GM19438 (cell line): ENCODE measurements at regions not wholly inside any gene's neighbourhood (a gene's known extent, or its start where the extent isn't known, plus 50 kb on each side); places are given as distances from the start of the nearest gene placed in this dataset.

Experiments used
- ATAC-seq: cut with Tn5 transposase; IDR thresholded peaks from one replicate; pipeline ENCODE4 v1.9.1; 2021; ENCODE audit warnings: low read depth; ENCODE audit not compliant: unreplicated experiment

DNA sequence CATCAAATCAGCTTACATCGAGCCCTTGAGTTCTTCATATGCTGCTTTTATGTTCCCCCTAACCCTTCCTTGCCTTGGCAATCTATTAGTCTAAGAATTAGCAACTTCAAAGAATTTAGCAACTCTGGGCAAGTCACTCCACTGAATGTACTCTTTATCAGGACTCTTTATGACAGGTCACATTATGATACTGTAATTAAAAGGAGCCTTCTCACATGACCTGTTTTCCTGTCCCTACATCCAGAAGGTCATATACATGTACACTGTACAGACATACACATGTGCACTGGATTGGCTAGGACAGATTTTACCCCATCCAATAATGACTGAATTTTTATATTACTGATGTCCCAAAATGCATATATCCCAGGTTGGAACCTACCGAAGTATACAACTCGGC is 463.1 kb downstream of the SHQ1 start:
- no peak for ATAC-seq

DNA sequence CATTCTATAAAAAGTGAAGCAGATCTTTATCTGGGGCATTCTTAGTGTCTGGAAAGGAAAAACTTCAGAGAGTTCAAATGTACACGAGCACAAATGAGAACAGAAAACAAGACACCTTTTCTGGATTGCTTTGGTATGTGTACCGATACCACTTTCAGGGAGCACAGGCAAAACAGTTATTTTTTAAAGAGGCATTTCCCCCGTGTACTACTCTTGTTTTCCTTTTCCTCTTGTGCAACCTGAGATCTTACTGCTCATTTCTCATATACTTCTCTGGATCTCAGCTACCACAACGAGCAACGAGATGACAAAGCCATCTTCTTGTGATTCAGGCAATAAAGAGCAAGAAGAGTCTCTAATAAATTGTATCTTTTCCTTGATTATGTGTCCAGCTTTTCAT is 463.6 kb downstream of the SHQ1 start:
- ATAC-seq = no peak

DNA sequence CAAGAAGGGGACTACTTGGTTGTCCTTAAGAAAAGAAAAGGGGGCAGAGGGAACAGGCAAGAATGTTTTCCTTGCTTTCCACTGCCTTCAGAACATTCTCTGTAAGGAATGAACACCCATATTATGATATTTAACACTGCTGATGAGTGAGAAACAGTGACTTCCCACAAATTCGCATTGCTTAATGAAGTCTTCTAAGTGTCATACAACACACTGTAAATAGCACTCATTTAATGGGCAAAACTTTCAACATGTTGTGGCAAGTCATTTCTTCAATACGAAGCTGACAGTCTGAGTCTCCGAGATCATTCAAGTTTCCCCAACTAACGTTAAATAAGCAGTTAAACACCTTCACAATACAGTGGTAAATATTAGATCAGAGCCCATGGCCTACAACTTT is 464.4 kb downstream of the SHQ1 start:
- ATAC-seq = no peak

DNA sequence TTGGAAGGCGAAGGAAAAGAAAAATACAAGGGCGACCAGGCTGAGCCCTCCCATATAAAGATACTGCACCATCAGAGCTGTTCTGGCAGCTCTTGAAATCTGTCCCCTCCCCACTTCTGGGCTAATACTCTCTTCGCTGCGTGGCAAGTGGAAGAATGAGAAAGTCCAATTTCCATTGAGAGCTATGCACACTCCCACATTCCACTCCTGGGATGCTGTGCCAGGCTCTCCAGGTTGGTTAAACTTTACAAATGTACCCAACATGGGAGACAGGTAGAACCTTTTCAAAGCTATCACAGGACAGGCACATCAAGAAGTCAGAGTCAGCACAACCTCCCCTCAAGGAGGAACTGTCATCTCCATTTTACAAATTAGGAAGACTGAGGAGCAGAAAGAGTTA is 465.0 kb downstream of the SHQ1 start:
- no peak for ATAC-seq

DNA sequence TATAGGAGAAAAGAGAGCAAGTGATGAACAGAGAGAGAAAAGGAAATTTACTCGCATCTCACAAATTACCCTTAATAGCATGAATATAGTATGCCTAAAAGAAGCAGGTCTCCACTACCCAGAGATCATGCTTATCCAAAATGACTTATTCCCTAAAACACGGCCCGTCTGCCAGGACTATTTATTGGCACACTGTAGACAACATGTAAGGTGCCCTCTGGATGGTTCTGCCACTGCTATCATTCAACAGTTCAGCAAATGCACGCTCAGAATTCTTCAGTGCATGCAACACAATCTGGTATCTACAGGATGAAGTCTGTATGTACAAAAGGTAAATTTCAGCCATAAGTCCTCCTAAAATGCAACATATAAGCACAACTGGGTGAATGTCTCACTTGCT is 465.8 kb downstream of the SHQ1 start:
- no peak for ATAC-seq

DNA sequence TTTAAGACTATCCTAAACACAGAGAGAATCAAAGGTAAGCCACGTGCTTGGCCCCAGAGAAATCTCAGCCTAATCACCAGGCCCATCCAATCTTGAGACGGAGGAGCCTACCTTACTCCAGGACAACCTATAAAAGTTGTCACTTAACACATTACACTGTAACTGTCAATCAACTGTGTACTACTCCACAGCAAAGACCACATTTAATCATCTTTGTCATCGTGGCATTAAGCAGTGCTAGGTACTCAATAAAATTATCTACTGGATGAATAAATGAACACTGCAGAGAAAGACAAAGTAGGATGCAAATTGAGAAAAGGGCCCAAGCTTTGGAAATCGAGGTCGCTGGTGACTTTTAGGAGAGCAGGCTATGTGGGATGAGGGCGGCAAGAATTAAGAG is 466.7 kb downstream of the SHQ1 start:
- ATAC-seq = no peak

DNA sequence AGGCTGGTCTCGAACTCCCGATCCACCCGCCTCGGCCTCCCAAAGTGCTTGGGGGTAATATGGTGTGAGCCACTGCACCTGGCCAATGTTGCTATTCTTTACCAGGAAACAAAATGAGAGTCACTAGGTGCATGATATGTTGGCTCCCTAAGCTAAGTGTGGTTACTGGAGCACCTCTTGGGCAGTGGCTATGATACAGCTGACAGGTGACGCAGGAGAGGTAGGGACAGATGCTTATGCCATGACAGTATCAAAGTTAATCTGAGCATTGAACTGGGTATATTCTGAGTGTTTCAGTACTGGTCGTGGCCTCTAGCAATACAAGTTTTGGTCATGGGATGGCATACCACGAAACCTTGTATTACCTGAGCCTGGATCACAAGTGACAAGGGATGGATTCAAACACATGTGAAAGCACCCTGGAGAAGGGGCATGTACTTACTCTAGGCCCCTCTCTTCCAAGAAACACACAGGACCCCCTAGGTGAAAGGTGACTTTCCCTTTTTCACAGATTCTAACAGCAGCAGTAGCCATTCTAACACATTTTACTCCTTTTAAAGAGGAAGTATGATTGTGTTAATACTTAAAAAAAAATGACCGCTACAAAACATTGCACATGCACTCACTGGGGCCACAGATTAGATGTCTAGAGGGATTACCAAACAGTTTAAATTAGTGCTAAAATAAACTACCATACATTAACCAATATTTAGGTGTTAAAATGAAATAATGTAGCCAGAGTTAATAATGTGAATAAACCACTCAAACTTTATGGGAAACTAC is 467.3 kb downstream of the SHQ1 start:
- ATAC-seq = no peak

DNA sequence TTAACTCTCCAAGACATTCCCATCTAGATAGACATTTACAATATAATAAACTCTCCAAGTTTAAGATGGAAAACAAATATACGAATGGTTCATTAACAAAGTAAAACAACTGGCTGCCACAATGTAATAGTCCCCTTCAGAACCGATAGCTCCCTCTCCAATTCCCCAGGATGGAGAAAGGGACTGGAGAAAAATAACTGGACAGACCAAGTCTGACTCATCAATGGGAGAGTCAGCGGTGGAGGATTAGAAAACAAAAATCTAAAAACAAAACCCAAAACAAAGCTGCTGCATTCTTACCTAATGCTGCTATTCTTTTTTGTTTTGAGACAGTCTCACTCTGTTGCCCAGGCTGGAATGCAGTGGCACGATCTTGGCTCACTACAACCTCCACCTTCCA is 468.1 kb downstream of the SHQ1 start:
- no peak for ATAC-seq

DNA sequence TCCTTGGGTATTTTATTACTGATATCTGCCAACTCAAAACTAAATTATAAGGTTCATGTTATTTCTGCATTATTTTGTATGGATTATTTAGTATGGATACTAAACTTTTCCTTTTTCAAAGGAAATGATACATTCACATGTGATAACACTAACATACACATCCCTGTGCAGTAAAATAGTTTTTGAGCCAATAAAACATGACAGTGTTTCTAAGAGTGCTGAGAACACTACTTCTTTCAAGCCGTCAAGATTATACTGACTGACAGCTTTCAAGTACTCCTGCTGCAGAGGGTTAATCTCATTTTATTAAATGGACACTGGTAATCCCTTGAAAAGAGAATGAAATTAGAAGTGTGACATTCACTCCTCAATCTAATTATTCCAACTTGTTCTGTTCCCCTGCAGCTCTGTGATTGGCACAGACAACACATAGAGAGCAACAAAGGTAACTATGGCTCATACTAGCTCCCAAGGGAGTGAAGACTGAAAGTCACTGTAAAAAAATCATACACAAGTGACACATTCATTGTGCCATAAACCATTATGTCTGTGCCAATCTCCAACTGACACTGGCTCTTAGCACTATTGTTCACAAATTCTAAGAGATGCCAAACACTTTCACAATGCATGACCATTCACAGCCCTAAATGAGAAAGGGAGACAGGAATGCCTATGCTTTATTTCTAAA is 468.6 kb downstream of the SHQ1 start:
- no peak for ATAC-seq

DNA sequence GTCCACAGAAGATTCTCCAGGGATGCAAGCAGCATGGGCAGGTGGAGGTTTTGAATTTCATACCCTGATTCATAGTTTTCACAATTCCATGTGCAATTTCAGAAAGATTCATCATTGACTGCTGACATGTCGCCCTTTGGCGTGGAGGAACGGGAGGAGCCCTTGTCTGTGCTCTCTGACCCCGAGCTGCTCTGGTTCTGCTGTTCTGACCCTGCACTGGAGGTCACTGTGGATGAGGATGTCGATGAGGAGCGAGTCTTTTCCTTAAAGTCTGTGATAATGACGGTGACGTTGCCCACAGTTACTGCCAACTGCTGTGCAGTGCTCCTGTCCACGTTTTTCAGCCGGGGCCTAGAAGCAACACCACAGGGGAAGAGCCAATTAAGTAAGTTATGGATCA is 470.0 kb downstream of the SHQ1 start:
- ATAC-seq = no peak

DNA sequence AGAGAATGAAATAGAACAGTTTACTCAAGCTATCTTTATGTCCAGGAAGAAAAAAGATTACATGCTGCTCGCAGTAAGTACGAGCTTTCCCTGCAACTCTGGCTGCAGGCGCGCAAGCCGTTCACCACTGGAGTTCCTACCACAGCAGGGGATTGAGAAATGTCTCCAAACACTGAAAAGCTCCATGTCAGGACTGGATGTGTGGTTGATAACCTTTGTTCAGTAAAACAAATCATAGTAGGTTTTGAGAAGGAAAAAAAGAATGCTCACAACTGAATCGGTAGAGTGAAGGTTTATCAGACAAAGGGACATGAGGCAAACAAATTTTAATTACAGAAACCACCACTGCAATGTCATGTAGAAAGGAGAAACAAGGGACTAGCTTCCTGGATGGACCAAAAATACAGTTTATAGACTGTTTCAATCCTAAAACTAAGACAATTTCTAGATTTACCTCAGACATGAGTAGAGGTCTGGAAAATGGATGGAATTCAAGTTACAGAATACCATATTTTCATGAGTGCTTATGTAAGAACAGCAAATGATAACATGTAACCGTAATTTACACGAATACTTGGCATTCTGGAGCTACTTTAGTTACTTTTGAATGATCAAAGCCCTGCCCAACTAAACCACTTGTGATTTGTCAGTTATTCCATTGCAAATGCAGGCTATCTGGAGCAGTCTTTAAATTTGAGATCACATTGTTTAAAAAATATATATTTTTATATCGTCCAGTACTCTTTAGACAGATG is 471.1 kb downstream of the SHQ1 start:
- ATAC-seq = no peak

DNA sequence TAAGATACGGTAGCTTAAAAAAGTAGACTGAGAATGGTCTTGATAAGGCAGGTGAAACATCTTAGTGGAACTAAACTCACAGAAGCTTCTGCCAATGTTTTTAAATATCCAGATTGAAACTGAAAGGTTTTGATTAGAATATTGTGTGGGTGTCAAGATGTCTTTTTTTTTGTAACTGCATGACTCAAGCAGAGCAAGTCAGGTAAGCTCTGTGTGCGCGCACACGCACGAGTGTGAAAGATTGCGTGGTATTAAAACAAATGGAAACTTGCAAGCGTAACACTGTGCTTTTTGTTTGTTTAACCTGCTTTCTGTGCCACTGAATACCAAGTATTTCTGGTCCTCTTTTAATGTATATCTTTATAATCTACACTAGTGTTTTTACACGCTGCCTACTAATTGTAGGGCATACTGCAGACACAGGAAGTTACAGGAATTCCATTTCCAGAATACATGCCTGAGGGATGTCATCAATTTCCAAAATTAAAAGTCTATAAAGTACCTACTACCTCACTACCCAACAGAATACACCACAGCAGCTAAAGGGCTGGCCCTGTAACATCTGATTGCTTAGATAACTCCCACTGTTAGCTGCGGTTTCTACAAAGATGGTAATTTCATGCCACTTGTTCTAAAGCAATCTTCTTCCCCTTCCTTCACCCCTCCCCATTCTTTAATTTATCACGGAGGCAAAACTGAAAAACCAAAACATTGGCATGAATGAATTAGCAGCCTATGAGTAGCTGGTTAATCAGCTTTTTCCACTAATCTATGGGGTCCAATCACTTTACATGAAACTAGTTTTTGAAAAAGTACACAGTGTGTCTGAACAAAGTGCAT is 472.8 kb downstream of the SHQ1 start:
- no peak for ATAC-seq

DNA sequence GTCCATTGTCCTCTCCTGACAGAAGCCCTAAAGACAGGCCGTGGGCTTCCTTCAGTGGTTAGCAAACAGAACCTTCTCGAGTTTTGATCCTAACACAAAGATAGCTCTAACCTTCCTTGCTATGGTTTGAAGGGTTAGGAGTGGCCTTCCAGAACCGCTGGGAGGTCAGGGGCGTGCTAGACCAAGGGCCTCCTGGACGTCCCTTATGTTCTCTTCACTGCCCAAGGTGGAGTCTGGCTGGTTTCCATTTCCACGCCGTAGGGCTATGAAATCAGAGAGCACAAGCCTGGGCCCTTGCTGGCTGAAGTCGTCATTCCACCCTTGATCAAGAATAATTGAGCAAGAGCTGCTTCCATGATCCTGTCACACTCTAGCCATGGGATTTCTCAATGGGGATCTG is 475.1 kb downstream of the SHQ1 start:
- ATAC-seq = no peak

DNA sequence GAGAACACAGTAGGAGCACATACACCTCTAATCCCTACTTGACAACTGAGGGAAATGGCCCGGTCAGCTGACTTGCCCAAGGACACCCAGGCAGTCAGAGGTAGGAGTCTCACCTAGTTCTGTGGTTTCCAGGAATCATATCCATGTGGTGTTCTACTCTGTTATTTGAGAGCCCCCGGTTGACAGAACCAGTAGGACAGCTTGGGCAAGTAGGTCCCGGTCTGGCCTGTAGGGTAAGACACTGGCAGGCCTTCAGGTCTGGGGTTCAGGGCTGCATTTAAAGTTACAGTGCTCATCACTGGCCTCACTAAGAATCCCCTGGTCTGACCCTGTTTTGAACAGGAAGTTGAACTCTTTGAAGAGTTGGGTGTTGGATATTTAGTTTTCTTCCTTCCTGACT is 476.1 kb downstream of the SHQ1 start:
- ATAC-seq = no peak

DNA sequence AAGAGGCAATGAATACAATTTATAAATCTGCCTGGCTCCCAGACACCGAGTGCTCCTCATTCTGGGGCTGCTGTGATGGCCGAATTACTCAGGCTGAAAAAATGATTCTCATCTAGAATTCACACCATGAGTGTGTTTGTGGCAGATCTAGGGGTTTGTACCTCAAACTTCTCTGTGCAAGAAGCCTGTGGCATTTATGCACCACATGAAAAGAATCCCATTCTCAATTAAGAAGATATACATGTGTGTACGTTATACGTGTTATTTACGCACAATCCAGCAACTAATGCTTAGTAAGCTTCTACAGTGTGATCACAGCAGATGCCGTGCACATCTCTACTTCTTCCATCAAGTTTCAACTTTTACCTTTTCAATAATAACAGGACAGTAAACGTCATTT is 476.8 kb downstream of the SHQ1 start:
- no peak for ATAC-seq

DNA sequence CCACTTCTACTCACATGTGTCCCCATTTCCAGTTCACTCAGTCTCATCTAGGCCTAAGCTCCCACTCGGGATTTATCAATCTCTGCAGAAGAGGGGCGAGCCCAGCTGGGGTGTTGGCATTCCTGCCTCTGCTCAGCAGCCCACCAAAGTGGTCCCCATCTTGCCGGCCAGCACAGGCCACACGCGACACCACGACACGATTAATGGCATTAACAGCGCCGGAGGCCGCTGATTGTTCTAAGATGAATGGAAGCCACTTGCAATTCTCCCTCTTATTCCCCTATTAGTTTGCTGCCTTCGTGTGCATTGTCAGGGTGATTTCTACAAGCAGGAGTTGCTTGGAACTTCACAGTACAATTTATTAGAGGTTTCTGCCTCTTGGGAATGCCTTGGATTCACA is 477.3 kb downstream of the SHQ1 start:
- ATAC-seq = no peak

DNA sequence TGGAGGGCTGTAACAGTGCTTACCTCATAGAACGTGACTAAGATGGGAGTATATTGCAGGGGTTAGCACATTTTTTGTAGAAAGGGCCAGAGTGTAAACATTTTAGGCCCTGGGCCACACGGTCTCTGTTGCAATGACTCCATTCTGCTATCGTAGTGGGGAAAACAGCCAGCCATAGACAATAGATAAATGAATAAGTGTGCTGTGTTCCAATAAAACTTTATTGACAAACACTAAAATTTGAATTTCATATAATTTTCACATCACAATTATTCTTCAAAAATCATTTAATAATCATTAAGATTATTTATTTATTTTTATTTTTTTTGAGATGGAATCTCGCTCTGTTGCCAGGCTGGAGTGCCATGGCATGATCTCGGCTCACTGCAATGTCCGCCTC is 478.6 kb downstream of the SHQ1 start:
- no peak for ATAC-seq

DNA sequence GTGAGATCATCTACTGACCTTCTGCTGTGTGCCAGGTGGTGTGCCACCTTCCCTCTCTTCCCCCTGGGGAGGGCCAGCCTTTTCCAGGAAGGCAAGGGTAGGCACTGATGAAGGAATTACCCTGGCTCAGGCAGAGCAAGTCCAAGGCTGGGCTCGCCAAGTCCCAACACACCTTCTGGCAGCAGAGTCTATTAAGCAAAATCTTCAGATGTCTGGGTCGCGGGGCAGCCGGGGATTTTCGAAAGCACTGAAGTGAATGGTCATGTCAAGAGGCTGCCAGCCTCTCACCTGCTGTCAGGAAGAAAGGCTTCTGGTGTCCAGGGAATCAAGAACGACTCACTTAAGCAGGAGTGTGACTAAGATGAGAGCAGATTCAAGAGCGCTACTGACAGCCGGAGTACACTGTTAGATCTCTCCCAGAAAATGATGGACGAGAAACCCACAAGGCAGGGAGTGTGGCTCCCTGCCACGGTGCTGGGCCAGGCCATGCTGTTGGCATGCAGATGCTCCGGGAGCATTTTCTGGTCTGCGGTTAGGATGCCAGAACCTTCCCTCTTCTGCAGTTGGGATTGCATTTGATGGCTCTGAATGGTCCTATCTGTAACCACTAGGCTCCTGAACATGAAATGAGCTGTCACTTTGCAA is 479.8 kb downstream of the SHQ1 start:
- no peak for ATAC-seq

DNA sequence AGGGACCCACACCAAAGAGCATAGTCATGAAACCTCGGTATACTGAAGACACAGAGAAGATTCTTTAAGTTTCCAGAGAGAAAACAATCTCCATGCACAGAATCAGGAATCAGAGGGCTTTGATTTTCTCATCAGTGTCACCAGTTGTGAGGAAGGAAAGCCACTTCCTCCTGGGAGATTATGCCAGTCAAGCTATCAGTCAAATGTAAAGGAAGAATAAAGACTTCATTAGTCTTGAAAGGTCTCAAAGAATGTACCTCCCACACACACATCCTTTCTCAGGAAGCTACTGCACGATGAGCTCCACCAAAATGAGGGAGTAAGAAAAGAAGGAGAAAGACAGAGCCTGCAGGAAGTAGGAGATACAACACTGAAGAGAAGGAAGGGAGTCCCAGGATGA is 486.3 kb downstream of the SHQ1 start:
- no peak for ATAC-seq

DNA sequence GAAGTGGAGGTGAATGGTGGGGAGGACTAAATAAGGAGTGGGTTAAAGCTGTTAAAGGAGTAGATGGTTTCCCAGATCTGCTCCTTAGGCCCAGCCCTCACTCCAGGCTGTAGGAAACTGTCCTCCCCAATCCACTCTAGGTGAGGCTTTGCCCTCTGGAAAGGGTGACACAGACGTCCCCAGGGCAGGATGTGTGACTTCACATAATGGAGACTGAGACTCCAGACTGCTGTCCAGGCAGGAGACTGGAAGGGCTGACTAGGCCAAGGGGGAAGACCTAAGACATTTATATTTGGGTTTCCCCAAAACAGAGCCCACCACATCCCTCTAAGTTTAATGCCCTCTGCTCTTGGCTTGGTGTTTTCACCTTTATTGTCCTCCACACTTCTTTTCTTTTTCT is 488.5 kb downstream of the SHQ1 start:
- no peak for ATAC-seq
